ENCODE measurements at regions not wholly inside any gene's neighbourhood (a gene's known extent, or its start where the extent isn't known, plus 50 kb on each side); places are given as distances from the start of the nearest gene placed in this dataset.
"Not testable (repeated sequence)": the region's sequence is repeated elsewhere in the genome, so short reads cannot be mapped to it uniquely, and the experiment has no call there.

- no peak overlapping the region for H3K4me2 ChIP-seq (ENCODE audit: low read depth, low read length)
- no peak overlapping the region for H3K4me3 ChIP-seq (ENCODE audit: insufficient read depth, low read depth, low read length)
- no peak overlapping the region for H3K27ac ChIP-seq (ENCODE audit: insufficient read depth, low read length)
- H2BK15ac ChIP-seq (ENCODE audit: low read depth, low read length), result no peak overlapping the region
- no peak overlapping the region for H3K14ac ChIP-seq (replicated peaks; ENCODE audit: low read depth, low read length)
- H2BK20ac ChIP-seq (ENCODE audit: low read depth, low read length), result no peak overlapping the region
- no peak overlapping the region for H4K91ac ChIP-seq (ENCODE audit: insufficient read depth, low read depth, low read length)
- H3K23ac ChIP-seq (ENCODE audit: low read depth, low read length), result no peak overlapping the region
- H2BK120ac ChIP-seq (ENCODE audit: low read depth, low read length), result no peak overlapping the region
- no peak overlapping the region for H2BK5ac ChIP-seq (ENCODE audit: low read depth, low read length, poor library complexity, severe bottlenecking)
- H3K56ac ChIP-seq (ENCODE audit: extremely low read depth, insufficient read depth, low read length), result no peak overlapping the region
- no peaks in the 10 kb centered on the region for H3K9me3 ChIP-seq (ENCODE audit: control insufficient read depth, insufficient read depth, low read length)
- no peaks in the 10 kb centered on the region for H3K9me1 ChIP-seq (ENCODE audit: insufficient read depth, low read length)
- no peak overlapping the region for H3K18ac ChIP-seq (ENCODE audit: low read depth, low read length)
- H2AK5ac ChIP-seq (ENCODE audit: low read depth, low read length), result no peak overlapping the region
- no peaks in the 10 kb centered on the region for H3K36me3 ChIP-seq (ENCODE audit: control insufficient read depth, insufficient read depth, low read length)
- intact Hi-C loops (cut with micrococcal nuclease) (no loop called here), in situ Hi-C loops (cut with MboI; ENCODE audit: low sequenced_read_pairs) (loop anchor here (5.0 kb wide), 1 partner anchor 237 kb away; no protein-coding TSS in a partner anchor), dilution Hi-C loops (cut with HindIII; ENCODE audit: low sequenced_read_pairs, unreplicated experiment) (no loop called here)
- WGBS, 2 experiments (ENCODE audit: extremely low coverage in 2 of 2, insufficient read length in 1 of 2), result no CpG with 5 or more reads among the region's 3 CpGs
- no peaks in the 10 kb centered on the region for H3K79me1 ChIP-seq (ENCODE audit: low read depth in 1 of 2, low read length in 2 of 2)
- H3K9ac ChIP-seq (ENCODE audit: low read depth, low read length), result no peak overlapping the region
- no peak overlapping the region for H4K8ac ChIP-seq (ENCODE audit: low read depth in 2 of 2, low read length in 2 of 2)
- H3K4ac ChIP-seq (ENCODE audit: low read depth, low read length), result no peak overlapping the region
- POLR2A ChIA-PET (ENCODE audit: unreplicated experiment), result no interaction called here
- ATAC-seq (ENCODE audit: low read depth) (no peak), DNase-seq (no peak)
- no peak overlapping the region for H2AK9ac ChIP-seq (replicated peaks; ENCODE audit: low read depth, low read length, poor library complexity)
- no peak for TF ChIP-seq MAZ (IDR thresholded peaks at IDR 0.05; ENCODE audit: borderline replicate concordance, low read depth, low read length)
- H3K4me1 ChIP-seq (ENCODE audit: control insufficient read depth, insufficient read depth, low read length), result no peaks in the 10 kb centered on the region
- peaks cover 40% of the 10 kb centered on the region for H3K27me3 ChIP-seq (ENCODE audit: control insufficient read depth, insufficient read depth, low read length)
- no peak overlapping the region for H2AFZ ChIP-seq (replicated peaks; ENCODE audit: low read length, poor library complexity)
- no peak overlapping the region for H4K5ac ChIP-seq (ENCODE audit: low read depth, low read length)
- no peaks in the 10 kb centered on the region for H4K20me1 ChIP-seq (ENCODE audit: insufficient read depth, low read length)
- CTCF ChIA-PET, result no interaction called here
- no TSS peak for BruUV-seq (replicated peaks)
These were observed 97.0 kb downstream of the IER5 start for GRCh38 chr1:181185461-181185860.

- H3K9me1 ChIP-seq (ENCODE audit: insufficient read depth, low read length); H2BK20ac ChIP-seq (ENCODE audit: low read depth, low read length); H4K20me1 ChIP-seq (ENCODE audit: insufficient read depth, low read length); H3K36me3 ChIP-seq (ENCODE audit: control insufficient read depth, insufficient read depth, low read length); H3K14ac ChIP-seq (replicated peaks; ENCODE audit: low read depth, low read length); H3K4me2 ChIP-seq (ENCODE audit: low read depth, low read length); H3K4me1 ChIP-seq (ENCODE audit: control insufficient read depth, insufficient read depth, low read length); H4K8ac ChIP-seq (ENCODE audit: low read depth in 2 of 2, low read length in 2 of 2); H3K23ac ChIP-seq (ENCODE audit: low read depth, low read length); H2AK5ac ChIP-seq (ENCODE audit: low read depth, low read length); H2BK5ac ChIP-seq (ENCODE audit: low read depth, low read length, poor library complexity, severe bottlenecking); intact Hi-C loops (cut with micrococcal nuclease); H3K4me3 ChIP-seq (ENCODE audit: insufficient read depth, low read depth, low read length); H3K18ac ChIP-seq (ENCODE audit: low read depth, low read length); POLR2A ChIA-PET (ENCODE audit: unreplicated experiment); H3K9me3 ChIP-seq (ENCODE audit: control insufficient read depth, insufficient read depth, low read length); H2BK15ac ChIP-seq (ENCODE audit: low read depth, low read length); ATAC-seq (ENCODE audit: low read depth); H4K5ac ChIP-seq (ENCODE audit: low read depth, low read length); H3K79me1 ChIP-seq (ENCODE audit: low read depth in 1 of 2, low read length in 2 of 2); BruUV-seq (replicated peaks); H2BK120ac ChIP-seq (ENCODE audit: low read depth, low read length); H2AFZ ChIP-seq (replicated peaks; ENCODE audit: low read length, poor library complexity); H3K9ac ChIP-seq (ENCODE audit: low read depth, low read length); H4K91ac ChIP-seq (ENCODE audit: insufficient read depth, low read depth, low read length); dilution Hi-C loops (cut with HindIII; ENCODE audit: low sequenced_read_pairs, unreplicated experiment); H3K56ac ChIP-seq (ENCODE audit: extremely low read depth, insufficient read depth, low read length); H3K27ac ChIP-seq (ENCODE audit: insufficient read depth, low read length); H3K4ac ChIP-seq (ENCODE audit: low read depth, low read length); H2AK9ac ChIP-seq (replicated peaks; ENCODE audit: low read depth, low read length, poor library complexity); DNase-seq: not testable (repeated sequence)
- no CpG with 5 or more reads among the region's 4 CpGs for WGBS, 2 experiments (ENCODE audit: extremely low coverage in 2 of 2, insufficient read length in 1 of 2)
- CTCF ChIA-PET, result interaction anchor here (1.5 kb wide), 1 partner anchor 239 kb away, joined by 5 read pairs; no protein-coding TSS in a partner anchor
- in situ Hi-C loops (cut with MboI; ENCODE audit: low sequenced_read_pairs), result loop anchor here (5.0 kb wide), 1 partner anchor 236 kb away; no protein-coding TSS in a partner anchor
- peaks cover 39% of the 10 kb centered on the region for H3K27me3 ChIP-seq (ENCODE audit: control insufficient read depth, insufficient read depth, low read length)
These were observed 97.6 kb downstream of the IER5 start for GRCh38 chr1:181186133-181186532.

All from IMR-90 (cell line).